KMS-11 (cell line): ENCODE measurements at regions not wholly inside any gene's neighbourhood (a gene's known extent, or its start where the extent isn't known, plus 50 kb on each side); places are given as distances from the start of the nearest gene placed in this dataset.

ENCODE experiments used
- H2AFZ ChIP-seq: fragments of 200-600 bp; sonication (generic); 2 replicates; pipeline ENCODE4 v1.6.1; 2016; ENCODE audit warnings: antibody characterized with exemption, mixed run types, low read depth
- H3K27ac ChIP-seq: fragments of 200-600 bp; sonication (generic); 2 replicates; pipeline ENCODE4 v1.6.1; 2016; ENCODE audit warnings: mild to moderate bottlenecking, mixed run types
- H3K27me3 ChIP-seq: fragments of 200-600 bp; sonication (generic); 2 replicates; pipeline ENCODE4 v1.6.1; 2017; ENCODE audit warnings: mild to moderate bottlenecking, low read depth, mixed run types, moderate library complexity; ENCODE audit not compliant: insufficient read depth
- H3K36me3 ChIP-seq: fragments of 200-600 bp; sonication (generic); 2 replicates; pipeline ENCODE4 v1.6.1; 2017; ENCODE audit warnings: mild to moderate bottlenecking, mixed run types; ENCODE audit not compliant: insufficient read depth
- H3K4me1 ChIP-seq: fragments of 200-600 bp; sonication (generic); 2 replicates; pipeline ENCODE4 v1.6.1; 2016; ENCODE audit warnings: mild to moderate bottlenecking, low read depth, mixed run types; ENCODE audit not compliant: poor library complexity, severe bottlenecking
- H3K4me2 ChIP-seq: fragments of 200-600 bp; sonication (generic); 2 replicates; pipeline ENCODE4 v1.7.0; 2016; ENCODE audit warnings: mild to moderate bottlenecking, mixed run types
- H3K4me3 ChIP-seq: fragments of 200-600 bp; sonication (generic); IDR thresholded peaks from 2 replicates; pipeline ENCODE4 v1.6.1; 2017; ENCODE audit warnings: low read depth, low read length, mixed read lengths; ENCODE audit not compliant: insufficient read depth
- H3K79me2 ChIP-seq: fragments of 200-600 bp; sonication (generic); 2 replicates; pipeline ENCODE4 v1.6.1; 2016; ENCODE audit warnings: low read depth, mixed run types; ENCODE audit not compliant: insufficient read depth
- H3K9ac ChIP-seq: fragments of 200-600 bp; sonication (generic); 2 replicates; pipeline ENCODE4 v1.6.1; 2016; ENCODE audit warnings: mild to moderate bottlenecking, mixed run types
- H4K20me1 ChIP-seq: fragments of 200-600 bp; sonication (generic); 2 replicates; pipeline ENCODE4 v1.6.1; 2016; ENCODE audit warnings: mild to moderate bottlenecking, mixed run types; ENCODE audit not compliant: insufficient read depth
- CTCF ChIP-seq: fragments of 200-600 bp; sonication (generic); conservative IDR thresholded peaks from 2 replicates; pipeline ENCODE4 v1.6.1; 2017; ENCODE audit warnings: low read depth, mild to moderate bottlenecking, antibody characterized with exemption, low read length, moderate library complexity, mixed read lengths

DNA sequence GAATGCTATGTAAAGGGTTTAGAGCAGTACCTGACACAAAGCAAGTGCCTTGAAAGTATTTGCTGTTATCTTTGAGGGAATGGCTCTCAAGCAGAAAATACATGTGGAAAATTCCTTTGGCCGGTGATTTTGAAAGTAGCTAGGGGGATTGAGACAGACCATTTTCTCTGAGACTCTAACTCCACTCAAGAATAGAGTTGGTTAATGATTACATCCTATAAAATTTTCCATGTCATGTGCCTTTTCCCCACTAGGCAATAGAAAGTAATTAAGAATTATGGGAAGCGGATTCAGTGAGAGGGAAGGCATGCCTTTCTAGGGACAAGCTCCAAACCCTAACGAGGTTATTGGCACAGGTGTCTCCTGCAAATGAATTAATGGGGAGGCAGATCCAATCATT is 276.0 kb downstream of the GPATCH2 start:
- no peaks in the 10 kb centered on the region for H3K27me3 ChIP-seq
- no peaks in the 10 kb centered on the region for H3K36me3 ChIP-seq
- H3K79me2 ChIP-seq, result no peaks in the 10 kb centered on the region
- no peak overlapping the region for H3K4me2 ChIP-seq
- no peak for TF ChIP-seq CTCF
- H4K20me1 ChIP-seq, result no peaks in the 10 kb centered on the region
- H2AFZ ChIP-seq, result no peak overlapping the region
- H3K4me1 ChIP-seq, result no peaks in the 10 kb centered on the region
- no peak overlapping the region for H3K9ac ChIP-seq
- no peak overlapping the region for H3K4me3 ChIP-seq
- no peak overlapping the region for H3K27ac ChIP-seq

DNA sequence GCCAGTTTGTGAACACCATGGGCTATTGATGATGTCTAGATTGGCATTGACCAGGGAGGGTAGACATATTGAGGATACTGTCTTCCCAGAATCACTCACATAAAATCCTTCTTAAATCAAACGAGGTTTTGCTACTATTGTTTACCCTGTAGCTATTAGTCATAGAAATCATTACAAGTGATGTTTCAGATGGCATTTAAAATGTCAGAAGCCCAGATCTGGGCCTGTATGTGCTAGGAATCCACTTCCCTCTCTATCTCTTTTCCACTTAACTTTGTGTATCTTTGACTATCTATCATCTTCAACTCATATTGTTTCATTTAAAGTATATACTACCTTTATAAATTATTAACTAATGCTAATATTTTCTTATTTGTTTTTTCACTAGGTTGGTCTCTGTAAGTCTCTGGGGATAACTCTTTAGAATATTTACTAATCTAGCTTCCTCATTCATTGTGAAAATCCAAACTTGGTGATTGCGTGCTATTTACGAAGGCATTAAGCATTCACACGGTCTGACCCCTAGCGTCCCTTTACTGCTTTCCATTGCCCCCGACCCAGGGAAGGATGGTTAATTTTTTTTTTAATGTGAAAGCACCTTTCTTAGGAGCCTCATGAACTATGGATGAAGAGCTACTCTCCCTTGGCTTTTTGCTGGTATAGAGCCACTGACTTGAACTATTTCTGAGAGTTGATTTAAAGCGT is 281.8 kb downstream of the GPATCH2 start:
- H3K79me2 ChIP-seq, result no peaks in the 10 kb centered on the region
- TF ChIP-seq CTCF, result no peak
- no peak overlapping the region for H2AFZ ChIP-seq
- no peak overlapping the region for H3K4me2 ChIP-seq
- no peaks in the 10 kb centered on the region for H3K4me1 ChIP-seq
- no peak overlapping the region for H3K27ac ChIP-seq
- no peaks in the 10 kb centered on the region for H3K36me3 ChIP-seq
- H3K27me3 ChIP-seq, result no peaks in the 10 kb centered on the region
- no peaks in the 10 kb centered on the region for H4K20me1 ChIP-seq
- H3K9ac ChIP-seq, result no peak overlapping the region
- no peak overlapping the region for H3K4me3 ChIP-seq

DNA sequence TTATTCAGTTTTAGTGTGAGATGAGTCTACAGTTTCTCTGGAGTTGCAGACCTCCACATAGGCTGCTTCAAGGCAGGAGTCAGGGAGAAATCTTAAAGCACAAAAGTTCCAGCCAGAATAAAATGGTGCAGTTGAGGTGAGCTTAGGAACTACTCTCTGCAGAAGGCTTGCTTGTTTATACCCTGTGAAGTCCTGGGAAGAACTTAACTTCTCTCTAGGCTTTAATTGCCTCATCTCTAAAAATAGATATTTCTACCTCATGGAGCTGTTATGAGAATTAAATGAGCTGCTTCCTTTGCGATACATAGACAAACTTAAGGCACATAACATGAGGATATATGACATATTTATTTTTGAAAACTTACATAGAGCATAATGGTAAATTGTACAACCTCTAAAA is 286.2 kb downstream of the GPATCH2 start:
- no peaks in the 10 kb centered on the region for H3K36me3 ChIP-seq
- no peak overlapping the region for H3K9ac ChIP-seq
- no peaks in the 10 kb centered on the region for H3K4me1 ChIP-seq
- no peak for TF ChIP-seq CTCF
- H3K4me3 ChIP-seq, result no peak overlapping the region
- H4K20me1 ChIP-seq, result no peaks in the 10 kb centered on the region
- H3K27ac ChIP-seq, result no peak overlapping the region
- H3K79me2 ChIP-seq, result no peaks in the 10 kb centered on the region
- no peak overlapping the region for H2AFZ ChIP-seq
- H3K4me2 ChIP-seq, result no peak overlapping the region
- no peaks in the 10 kb centered on the region for H3K27me3 ChIP-seq

- TF ChIP-seq CTCF, result no peak
- no peaks in the 10 kb centered on the region for H4K20me1 ChIP-seq
- H2AFZ ChIP-seq, result no peak overlapping the region
- no peak overlapping the region for H3K4me3 ChIP-seq
- no peaks in the 10 kb centered on the region for H3K4me1 ChIP-seq
- no peak overlapping the region for H3K27ac ChIP-seq
- H3K36me3 ChIP-seq, result no peaks in the 10 kb centered on the region
- H3K27me3 ChIP-seq, result no peaks in the 10 kb centered on the region
- H3K79me2 ChIP-seq, result no peaks in the 10 kb centered on the region
- H3K4me2 ChIP-seq, result no peak overlapping the region
- no peak overlapping the region for H3K9ac ChIP-seq
These were observed 287.0 kb downstream of the GPATCH2 start for GRCh38 chr1:217343907-217344306.
